ENCODE measurements at regions not wholly inside any gene's neighbourhood (a gene's known extent, or its start where the extent isn't known, plus 50 kb on each side); places are given as distances from the start of the nearest gene placed in this dataset.

- no peaks in the 10 kb centered on the region for H3K4me1 Mint-ChIP-seq (ENCODE audit: insufficient read depth, unreplicated experiment)
- DNase-seq (ENCODE audit: unreplicated experiment), result no peak
Measured at GRCh38 chr4:177975315-177975987, 533.2 kb upstream of the AGA start.

GRCh38 chr4:177986236-177986635, 544.0 kb upstream of the AGA start:
- CTCF ChIA-PET, result interaction anchor here (0.6 kb wide), 1 partner anchor 26 kb away, joined by 3 read pairs; no protein-coding TSS in a partner anchor
- no peak overlapping the region for H3K27ac Mint-ChIP-seq (ENCODE audit: low read depth, unreplicated experiment)
- no peak overlapping the region for H3K4me3 Mint-ChIP-seq (ENCODE audit: unreplicated experiment)
- no peaks in the 10 kb centered on the region for H3K4me1 Mint-ChIP-seq (ENCODE audit: insufficient read depth, unreplicated experiment)
- no TSS peak for BruUV-seq (replicated peaks)
- no peaks in the 10 kb centered on the region for H3K27me3 Mint-ChIP-seq (ENCODE audit: insufficient read depth, unreplicated experiment)
- H3K9me3 Mint-ChIP-seq (ENCODE audit: unreplicated experiment), result no peaks in the 10 kb centered on the region
- H3K36me3 Mint-ChIP-seq (ENCODE audit: insufficient read depth, unreplicated experiment), result no peaks in the 10 kb centered on the region
- POLR2A ChIA-PET, result interaction anchor here (0.6 kb wide), 1 partner anchor 1581 kb away, joined by 3 read pairs; no protein-coding TSS in a partner anchor
- no peak for TF ChIP-seq CTCF (IDR thresholded peaks at IDR 0.05; ENCODE audit: unreplicated experiment)
- intact Hi-C loops (cut with micrococcal nuclease), result no loop called here
- no peak for DNase-seq (ENCODE audit: unreplicated experiment)

More at GRCh38 chr4:177975315-177975987, 533.2 kb upstream of the AGA start:
- ChIA-PET CTCF (no interaction called here), POLR2A (no interaction called here)
- Mint-ChIP-seq H3K4me3 (ENCODE audit: unreplicated experiment) (no peak overlapping the region), H3K27ac (ENCODE audit: low read depth, unreplicated experiment) (no peak overlapping the region), H3K9me3 (ENCODE audit: unreplicated experiment) (no peaks in the 10 kb centered on the region), H3K36me3 (ENCODE audit: insufficient read depth, unreplicated experiment) (no peaks in the 10 kb centered on the region), H3K27me3 (ENCODE audit: insufficient read depth, unreplicated experiment) (no peaks in the 10 kb centered on the region)
- TF ChIP-seq CTCF (IDR thresholded peaks at IDR 0.05; ENCODE audit: unreplicated experiment), result no peak
- intact Hi-C loops (cut with micrococcal nuclease), result no loop called here
- BruUV-seq (replicated peaks), result no TSS peak

- intact Hi-C loops (cut with micrococcal nuclease), result no loop called here
- TF ChIP-seq CTCF (IDR thresholded peaks at IDR 0.05; ENCODE audit: unreplicated experiment), result no peak
- Mint-ChIP-seq H3K4me1 (ENCODE audit: insufficient read depth, unreplicated experiment) (no peaks in the 10 kb centered on the region), H3K9me3 (ENCODE audit: unreplicated experiment) (no peaks in the 10 kb centered on the region), H3K4me3 (ENCODE audit: unreplicated experiment) (no peak overlapping the region), H3K27me3 (ENCODE audit: insufficient read depth, unreplicated experiment) (no peaks in the 10 kb centered on the region), H3K36me3 (ENCODE audit: insufficient read depth, unreplicated experiment) (no peaks in the 10 kb centered on the region), H3K27ac (ENCODE audit: low read depth, unreplicated experiment) (no peak overlapping the region)
- no peak for DNase-seq (ENCODE audit: unreplicated experiment)
- POLR2A ChIA-PET, result no interaction called here
- no TSS peak for BruUV-seq (replicated peaks)
- CTCF ChIA-PET, result no interaction called here
Measured at GRCh38 chr4:177987896-177988295, 545.7 kb upstream of the AGA start.

- ChIA-PET POLR2A (no interaction called here), CTCF (no interaction called here)
- Mint-ChIP-seq H3K36me3 (ENCODE audit: insufficient read depth, unreplicated experiment) (no peaks in the 10 kb centered on the region), H3K27me3 (ENCODE audit: insufficient read depth, unreplicated experiment) (no peaks in the 10 kb centered on the region), H3K4me1 (ENCODE audit: insufficient read depth, unreplicated experiment) (no peaks in the 10 kb centered on the region), H3K27ac (ENCODE audit: low read depth, unreplicated experiment) (no peak overlapping the region), H3K9me3 (ENCODE audit: unreplicated experiment) (no peaks in the 10 kb centered on the region), H3K4me3 (ENCODE audit: unreplicated experiment) (no peak overlapping the region)
- TF ChIP-seq CTCF (IDR thresholded peaks at IDR 0.05; ENCODE audit: unreplicated experiment), result no peak
- intact Hi-C loops (cut with micrococcal nuclease), result no loop called here
- no TSS peak for BruUV-seq (replicated peaks)
- no peak for DNase-seq (ENCODE audit: unreplicated experiment)
Measured at GRCh38 chr4:177989503-177990201, 547.4 kb upstream of the AGA start.
